ENCODE measurements at regions not wholly inside any gene's neighbourhood (a gene's known extent, or its start where the extent isn't known, plus 50 kb on each side); places are given as distances from the start of the nearest gene placed in this dataset.

DNA sequence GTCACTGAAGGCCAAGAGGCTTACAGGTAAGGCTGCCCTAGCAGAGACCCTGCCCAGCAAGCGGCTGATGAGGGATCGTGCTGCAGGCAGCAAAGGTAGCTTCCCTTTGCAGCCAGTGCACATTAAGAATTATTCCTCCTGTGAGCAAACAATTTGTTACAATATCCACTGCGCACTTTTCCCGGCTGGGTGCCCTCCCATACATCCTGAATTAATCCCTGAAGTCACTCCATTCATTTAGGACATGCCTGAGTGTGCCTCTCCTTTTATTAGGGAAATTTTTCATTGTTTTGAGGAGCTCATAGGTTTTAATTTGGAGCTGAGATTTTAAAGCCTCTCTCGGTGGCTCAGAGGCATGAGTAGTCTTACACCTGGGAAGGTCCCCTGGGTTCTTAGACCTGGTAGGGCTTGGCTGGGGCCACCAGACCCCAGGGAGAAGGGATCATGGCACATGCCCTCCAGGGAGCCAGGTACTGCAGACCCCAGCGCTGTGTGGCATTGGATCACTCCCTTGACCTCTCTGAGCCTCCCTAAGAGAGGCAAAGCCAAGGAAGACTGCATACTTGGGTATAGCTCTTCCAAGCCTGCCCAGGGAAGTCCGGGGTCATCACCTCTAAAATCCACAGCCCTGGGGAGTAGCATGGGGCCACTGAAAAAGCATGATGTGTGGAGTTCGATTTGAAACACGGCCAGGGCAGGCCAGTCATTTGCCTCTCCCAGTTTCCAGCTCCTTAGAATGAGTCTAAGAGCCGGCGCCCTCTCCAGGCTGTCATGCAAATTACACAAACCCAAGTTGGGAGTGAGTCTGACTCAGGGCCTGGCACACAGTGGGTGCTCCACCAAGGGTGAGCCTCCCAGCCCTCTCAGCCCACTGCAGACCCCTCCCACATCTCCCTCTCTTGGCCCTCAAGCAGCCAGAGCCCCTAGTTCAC lies 151.9 kb upstream of the LINGO1 start:
- no peak for DNase-seq

DNA sequence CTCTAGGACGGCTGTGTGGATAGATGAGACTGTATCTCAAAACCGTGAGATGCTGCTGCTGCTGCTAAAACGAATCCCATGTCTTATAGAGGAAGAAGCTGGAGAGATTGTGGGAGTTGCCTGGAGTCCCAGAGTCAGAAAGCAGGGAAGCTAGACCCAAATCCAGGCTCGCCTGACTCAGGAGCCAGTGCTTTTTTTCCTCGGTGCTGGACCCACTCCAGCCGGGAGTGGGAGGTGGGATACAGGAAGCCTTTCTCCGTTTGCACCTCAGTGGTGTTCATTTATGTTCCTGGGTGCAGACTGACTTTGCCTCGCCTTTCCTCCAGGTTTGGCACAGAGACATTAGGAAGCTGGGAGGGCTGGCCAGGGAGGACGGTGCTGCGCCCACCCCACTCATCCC lies 150.9 kb upstream of the LINGO1 start:
- no peak for DNase-seq

DNA sequence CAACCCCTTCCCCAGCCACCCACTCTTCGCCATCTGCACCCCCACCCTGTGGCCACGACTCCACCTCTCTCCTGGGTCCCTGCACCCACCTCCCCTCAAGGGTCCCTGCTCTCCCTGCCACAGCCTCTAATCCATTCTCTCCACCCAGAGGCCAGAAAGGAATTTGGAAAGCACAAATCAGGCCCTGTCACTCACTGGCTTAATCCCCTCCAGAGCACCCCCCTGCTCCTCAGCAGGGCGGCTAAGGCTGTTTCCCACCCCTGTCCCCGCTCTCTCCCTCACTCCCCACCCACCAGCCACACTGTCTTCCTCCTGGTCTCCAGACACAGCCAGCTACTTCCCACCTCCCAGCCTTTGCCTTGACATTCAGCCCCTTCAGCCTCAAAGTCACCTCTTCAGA lies 150.0 kb upstream of the LINGO1 start:
- DNase-seq, result no peak

DNA sequence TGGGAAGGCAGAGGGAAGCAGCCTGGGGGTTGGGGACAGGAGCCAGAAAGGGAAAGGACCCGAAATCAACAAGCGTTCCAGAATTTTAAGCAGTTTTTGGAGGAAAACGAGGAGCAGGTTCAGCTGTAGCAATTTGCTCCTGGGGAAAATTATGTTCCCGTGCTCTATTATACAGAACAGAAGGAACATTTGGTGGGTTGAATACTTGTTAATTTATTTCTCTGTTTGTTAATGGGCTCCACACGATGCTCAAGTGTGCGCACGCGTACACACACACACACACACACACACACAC lies 149.2 kb upstream of the LINGO1 start:
- no peak for DNase-seq

DNA sequence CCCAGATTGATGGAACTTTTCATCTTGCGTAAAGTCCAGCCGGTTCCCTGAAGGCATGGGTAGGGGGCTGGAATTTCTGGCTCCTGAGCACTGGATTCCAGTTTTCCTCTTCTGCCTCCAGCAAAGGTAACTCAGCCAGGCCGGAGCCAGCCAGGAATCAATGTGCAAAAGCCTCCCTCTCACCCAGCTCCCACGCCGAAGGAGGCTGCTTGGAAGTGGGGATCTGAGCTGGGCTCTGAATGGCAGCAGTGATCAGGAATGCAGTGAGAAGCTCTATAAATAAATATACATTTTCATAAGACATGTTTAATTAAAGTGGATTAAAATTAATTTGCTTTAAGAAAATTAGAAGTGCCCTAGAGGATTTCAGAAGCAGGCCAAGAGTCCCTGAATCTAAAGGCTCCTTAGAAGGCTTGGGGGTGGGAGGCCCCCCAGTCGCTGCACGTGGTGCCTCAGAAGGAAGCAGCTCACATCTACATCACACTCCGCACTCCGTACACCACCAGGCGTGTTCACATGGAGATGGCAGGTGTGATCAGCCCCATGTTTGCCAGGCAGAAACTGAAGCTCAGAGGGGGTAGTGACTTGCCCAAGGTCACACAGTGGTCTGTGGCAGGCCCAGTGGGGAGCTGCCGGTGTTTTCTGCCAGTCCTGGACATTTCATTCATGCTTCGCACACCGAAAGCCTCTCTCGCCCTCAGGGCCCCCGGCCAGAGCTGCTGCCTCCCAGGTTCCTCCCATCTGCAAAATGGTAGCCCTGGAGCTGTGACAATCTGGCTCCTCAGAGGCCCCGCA lies 148.6 kb upstream of the LINGO1 start:
- DNase-seq, result no peak

DNA sequence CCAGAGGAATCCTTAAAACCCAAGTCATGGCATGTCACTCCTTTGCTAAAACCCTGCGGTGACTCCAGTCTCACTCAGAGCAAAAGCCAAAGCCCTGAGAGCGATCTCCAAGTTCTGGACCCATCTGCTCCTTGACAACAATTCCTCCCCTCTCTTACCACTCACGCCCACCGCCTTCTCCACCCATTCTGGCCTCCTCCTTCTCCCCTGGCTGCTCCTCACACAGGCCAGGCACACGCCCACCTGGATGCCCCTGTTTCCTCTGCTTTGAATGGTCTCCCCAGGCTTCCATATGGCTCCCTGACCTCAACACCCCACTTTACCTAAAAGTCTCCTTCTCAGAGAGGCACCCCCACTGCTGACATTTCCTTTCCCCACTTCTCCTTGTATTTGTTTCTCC lies 146.1 kb upstream of the LINGO1 start:
- no peak for DNase-seq

DNA sequence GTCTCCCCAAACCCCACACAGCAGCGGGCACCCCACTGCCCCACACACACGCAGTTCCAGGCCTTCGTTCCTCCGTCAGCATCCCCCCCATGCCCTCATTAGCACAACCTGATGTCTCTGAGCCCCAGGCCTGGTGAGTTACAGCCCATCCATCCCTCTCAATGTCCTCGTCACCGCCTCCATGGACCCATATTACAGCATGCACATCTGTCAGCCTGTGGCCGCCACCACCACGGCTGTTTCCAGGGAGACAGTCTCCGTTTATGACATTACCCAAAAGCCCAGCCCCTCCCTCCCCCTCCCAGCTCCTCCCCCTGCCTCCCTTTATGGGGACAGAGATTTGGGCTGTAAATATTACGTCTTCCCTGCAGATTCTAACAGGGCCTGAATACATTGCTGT lies 143.1 kb upstream of the LINGO1 start:
- no peak for DNase-seq

DNA sequence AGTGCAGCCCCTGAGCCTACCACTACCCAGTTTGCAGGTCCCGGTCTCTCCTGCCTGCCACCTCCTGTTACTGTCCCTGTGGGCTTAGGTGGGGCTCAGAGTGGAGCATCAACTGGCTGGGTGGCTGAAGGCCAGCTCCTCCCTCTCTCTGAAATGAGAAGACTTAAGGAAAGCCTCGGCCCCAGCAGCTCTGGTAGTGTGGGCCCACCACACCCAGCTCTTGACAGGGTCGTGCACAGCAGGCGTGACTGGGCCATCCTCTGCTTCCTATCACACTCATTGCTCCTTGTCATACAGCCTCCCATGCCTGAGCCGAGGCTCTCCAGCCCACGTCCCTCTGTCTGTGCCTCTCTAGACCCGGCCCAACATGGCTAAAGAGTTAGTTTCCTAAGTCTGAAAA lies 142.7 kb upstream of the LINGO1 start:
- DNase-seq, result no peak

DNA sequence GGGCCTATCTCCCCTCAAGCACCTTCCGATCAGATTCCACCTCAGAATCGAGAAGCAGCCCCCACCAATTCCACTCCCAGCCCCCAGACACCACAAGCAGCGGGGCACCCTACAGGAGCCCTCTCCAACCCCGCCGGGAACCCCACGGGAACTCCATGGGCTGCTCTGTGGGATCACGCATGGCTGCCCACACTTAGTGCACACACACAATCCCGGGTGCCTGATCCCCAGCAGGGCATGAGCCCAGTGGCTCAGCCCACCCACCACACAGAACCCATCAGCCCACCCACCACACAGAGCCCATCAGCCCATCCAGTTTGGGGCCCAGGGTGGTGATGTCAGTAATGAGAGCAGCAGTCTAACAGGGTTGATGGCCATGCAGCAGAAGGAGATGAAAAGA lies 141.6 kb upstream of the LINGO1 start:
- no peak for DNase-seq

DNA sequence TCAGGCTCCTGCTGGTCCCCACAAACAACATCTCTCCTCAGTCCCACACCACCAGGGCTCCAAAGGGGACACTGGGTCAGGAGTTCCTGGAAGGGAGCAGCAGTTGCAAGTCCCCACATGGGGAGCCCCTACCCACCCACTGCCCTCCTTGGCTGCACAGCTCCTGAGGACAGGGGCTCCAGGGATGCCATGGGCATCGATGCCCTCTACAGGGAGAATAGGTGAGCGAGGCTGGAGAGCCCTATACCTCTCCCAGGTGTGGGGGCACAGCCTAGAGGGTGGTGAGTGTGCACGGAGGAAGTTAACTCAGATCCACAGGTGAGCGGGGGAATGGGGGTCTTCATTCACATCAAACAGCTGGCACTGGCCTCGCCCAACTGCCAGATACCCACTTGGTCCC lies 141.2 kb upstream of the LINGO1 start:
- DNase-seq, result no peak

DNA sequence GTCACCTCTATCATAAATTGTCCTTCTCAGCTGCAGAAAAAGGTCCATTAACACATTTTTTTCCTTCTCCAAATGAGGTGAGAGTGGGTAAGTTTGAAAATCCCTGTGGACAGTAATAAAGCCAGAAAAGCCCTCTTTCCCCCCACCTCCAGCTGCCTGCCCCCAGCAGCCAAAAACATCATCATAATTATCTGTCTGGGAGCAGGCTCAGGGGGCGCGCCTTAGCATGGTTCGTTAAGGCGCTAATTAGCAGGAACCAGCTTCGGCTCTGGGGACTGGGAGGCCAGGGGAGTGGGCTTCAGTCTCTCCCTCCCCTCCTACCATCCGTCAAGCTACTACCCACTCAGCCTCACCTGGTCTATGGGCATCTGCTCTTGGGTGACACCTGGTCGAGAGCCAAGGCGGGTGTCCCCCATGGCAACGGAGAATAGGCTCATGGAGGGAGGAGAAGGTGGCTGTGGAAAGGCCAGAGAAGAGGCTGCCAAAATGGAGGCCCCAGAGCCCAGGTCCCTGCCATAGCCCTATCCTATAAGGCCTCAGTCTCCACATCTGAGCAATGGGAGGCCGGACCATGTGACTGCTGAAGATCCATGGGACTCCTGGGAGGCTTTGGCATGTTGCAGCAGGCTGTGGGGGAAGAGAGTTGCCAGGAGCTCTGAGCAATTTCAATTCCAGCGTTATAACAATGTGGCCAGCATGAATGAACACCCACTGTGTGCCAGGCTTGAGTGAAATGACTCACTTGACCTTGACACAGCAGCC lies 140.1 kb upstream of the LINGO1 start:
- DNase-seq, result no peak

DNA sequence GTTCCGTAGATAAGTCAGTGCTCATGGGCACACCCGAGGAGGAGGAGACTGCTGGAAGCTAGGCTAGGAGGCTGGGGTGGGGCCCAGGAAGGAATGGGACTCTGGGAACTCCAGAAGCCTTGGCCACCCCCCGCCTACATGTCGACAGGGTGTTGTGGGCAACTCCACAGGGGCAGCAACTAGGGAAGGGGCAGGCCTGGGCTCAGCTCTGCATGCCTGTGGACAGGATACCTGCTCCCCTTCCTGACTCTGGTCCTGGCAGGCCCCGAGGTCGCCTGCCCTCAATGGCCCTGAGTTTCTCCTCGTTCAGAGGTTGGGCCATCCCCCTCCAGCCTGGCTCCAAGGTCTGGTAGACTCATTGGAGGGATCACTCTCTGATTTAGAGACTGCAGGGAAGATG lies 138.9 kb upstream of the LINGO1 start:
- no peak for DNase-seq

DNA sequence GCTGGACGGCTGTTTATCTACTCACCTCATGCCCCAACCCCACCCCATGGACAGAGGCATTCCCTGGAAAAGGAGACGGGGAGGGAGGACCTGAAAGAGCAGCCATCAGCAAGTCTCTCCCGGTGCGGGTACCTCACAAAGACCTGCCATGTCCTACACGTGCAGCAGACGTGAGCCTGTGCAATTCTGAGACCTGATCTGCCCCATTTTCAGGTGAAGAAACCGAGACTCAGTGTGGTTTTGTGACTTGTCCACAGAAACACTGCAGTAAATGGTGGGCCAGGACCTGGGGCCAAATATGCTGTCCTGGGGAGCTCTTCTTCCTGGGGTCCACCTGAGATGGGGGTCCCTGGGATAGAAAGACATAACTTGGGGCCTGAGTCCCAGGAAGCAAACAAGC lies 137.0 kb upstream of the LINGO1 start:
- DNase-seq, result no peak

DNA sequence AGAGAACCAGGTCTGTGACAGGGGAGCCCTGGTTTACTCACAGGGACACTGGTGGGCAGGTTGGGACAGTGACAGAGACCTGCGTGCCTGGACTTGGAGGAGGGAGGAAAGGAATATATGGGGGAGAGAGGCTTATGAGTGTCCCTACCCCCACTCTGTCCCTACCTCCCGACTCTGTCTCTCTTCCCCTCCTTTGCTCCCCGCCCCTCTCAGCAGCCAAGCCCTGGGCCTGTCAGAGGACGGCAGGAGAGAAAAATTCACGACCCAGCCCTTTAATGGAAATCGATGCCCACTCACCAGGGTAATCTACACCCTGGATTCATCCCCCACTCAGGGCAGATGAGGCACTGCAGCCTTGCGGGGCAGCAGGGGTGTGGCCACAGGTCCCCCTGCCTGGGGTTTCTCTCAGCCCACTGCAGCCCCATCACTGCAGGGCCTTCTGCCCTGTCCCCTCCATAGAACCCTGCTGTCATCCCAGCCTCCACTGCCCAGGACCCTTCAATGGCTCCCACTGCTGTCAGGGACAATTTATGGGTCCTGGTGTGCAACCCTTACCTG lies 135.9 kb upstream of the LINGO1 start:
- DNase-seq, result no peak

DNA sequence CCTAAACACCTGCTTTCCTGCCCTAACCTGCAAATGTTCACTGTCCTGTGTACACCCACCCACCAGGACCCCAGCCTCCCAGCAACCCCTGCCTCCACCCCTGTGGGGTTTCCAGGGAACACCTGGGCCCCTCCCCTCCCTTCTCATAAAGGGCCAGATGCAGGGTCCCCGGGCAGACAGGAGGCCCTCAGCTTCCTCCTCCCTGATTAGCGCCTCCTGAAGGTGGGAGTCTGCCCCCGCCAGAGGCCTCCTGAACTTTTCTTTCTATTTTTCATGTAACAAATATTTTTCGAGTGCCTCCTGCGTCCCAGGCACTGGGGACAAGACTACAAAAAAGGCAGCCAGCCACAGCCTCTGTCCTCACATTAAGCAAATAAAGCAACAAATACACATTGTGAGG lies 135.4 kb upstream of the LINGO1 start:
- no peak for DNase-seq

DNA sequence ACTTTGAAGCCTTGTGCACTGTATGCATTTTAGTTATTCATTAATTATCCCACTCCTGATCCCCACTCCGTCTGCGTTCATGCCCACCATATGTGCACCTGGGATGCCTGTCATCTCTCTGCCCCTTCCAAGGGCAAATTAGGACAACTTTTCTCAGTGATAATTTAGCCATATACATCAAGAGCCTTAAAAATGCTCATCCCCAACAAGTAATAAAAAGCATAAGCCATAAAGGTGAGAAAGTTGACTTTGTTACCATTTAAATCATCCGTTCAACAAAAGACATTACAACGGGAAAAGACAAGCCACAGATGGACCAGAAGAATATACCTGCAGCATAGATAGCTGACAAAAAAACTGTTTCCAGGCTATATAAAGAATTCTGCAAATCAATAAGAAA lies 131.4 kb upstream of the LINGO1 start:
- no peak for DNase-seq

DNA sequence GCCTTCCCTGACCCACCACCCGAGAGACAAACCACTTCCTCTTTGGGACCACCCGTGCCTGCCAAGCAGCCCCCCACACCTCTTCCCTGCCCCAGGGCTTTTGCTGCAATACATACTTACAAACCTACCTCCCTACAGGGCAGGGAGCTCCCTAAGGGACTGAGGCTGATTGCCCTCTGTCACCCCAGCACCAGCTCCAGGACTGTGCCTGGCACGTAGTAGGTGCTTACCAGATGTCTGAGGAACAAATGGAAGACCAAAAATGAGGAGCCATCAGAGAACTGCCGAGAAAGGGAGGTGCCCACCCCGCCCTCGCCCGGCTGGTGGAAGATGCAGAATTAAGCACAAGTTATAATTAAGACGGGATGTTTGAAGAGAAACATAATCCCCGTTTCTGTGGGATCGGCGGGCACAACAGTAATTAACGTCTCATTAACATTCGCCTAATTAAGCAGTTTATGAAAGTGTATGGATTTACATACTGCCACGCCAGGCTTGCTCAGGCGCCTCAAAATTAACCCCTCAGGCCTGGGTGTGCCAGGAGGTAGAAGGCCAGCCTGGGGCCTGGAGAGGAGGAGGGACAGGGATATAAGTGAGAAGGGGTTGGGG lies 130.1 kb upstream of the LINGO1 start:
- DNase-seq, result no peak

DNA sequence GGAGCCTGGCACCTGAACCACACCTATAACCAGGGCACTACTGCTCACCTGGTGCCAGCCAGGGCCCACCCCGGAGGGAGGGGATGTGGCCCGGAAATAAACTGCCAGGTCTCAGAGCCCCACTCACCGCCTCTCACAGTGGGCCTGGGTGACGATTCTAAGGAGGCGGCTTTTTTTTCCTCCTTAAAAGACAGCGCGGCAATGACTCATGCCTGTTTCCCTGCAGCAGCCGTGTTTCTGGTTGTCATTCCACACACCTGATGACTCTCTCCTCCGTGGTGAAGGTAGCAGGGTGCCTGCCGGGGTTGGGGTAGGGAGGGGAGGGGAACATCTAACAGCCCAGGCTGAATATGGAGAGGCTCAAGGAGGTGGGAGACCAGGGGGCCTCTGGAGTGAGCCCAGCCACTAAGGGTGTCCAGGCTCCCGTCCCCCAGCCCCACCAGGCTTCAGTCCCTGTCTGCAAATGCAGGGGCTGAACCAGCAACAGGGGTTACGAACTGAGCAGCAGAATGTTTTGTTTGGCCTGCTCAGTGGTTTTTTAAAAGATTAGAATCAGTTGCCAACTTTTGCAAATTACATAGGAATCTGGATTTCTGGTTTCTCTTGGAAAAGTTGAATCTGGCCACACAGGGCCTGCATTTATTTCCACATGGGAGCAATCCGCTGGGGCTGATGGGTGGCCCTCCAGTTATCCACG lies 127.3 kb upstream of the LINGO1 start:
- no peak for DNase-seq

DNA sequence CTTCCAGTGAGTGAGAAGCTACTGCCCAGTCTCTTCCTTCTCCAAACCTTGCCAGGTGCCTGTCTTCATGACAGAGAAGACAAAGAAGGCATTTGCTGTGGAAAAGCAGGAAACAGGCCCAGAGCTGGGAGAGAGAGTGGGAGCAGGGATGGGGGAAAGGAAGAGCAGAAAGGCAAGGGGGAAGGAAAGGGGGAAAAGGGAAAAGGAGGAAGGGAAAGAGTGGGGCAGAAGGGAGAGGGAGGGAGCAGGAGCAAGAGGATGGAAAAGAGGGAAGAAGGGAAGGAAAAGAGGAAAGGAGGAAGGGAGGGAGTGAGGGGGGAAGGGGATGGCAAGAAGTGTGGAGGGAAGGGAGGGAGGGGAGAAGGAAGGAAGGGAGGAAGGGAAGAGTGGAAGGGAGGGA lies 121.2 kb upstream of the LINGO1 start:
- DNase-seq, result no peak

DNA sequence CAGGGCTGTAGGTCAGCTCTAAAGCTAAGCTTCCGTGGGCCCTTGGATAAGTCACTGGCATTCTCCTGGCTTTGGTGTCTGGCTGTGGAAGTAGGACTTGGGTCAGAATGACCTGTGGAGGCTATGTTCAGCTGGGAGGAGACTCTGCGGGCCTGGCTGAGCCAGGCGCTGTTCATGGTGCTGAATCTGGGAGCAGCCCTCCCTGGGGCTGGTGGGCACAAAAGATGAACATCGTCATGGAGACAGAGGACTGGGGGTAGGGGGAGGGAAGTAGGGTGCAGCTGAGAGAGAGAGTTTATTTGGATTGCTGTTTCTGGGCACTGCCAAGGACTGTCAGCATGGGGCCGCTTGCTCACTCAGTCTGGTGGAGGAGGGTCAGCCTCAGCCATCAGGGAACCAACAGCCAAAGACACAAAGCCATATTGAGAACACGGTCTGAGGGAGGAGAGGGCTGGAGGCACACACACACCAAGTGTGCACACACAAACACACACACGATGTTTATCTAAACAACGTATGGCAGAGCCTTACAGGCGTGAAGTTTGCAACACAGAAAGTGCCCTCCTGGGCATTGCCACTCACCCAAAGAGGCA lies 120.7 kb upstream of the LINGO1 start:
- DNase-seq, result no peak

DNA sequence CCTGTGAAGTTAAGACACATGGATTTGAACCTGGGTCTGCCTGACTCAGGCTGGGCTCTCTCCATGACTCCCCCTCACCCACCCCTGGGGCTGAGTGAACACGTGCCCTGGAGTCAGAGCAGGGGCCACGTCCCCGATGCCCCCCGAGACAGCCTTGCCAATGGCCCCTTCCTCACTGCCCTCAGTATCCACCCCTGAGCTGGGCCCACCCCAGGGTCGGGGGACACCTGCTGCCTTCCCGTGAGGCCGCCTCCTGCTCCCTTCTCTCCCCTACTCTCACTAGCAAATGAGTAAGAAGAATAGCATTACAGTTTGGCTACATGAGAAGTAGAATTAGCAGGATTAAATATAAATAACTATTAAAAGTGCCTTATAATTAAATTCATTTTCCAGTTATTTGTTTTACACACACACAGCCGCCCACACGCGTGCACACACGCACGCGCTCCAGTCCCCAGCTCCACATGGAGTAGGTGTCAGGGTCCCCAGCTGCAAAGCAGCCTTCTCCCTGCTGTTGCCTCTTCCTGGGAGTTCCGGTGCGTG lies 117.4 kb upstream of the LINGO1 start:
- DNase-seq, result no peak

All from NCI-H526 treated with DMSO at 0.1 percent for 48 hours (cell line).